ENCODE measurements at regions not wholly inside any gene's neighbourhood (a gene's known extent, or its start where the extent isn't known, plus 50 kb on each side); places are given as distances from the start of the nearest gene placed in this dataset.

- no peak for DNase-seq (ENCODE audit: low spot score)
Observed at GRCh38 chr5:154107010-154107409, 68.2 kb downstream of the MFAP3 start.

- no peak for DNase-seq (ENCODE audit: low spot score)
Observed at GRCh38 chr5:154107756-154108155, 69.0 kb downstream of the MFAP3 start.

GRCh38 chr5:154109416-154110106 lies 70.8 kb downstream of the MFAP3 start:
- no peak for DNase-seq (ENCODE audit: low spot score)

GRCh38 chr5:154110107-154110453 lies 71.3 kb downstream of the MFAP3 start:
- DNase-seq (ENCODE audit: low spot score) = no peak

- peak; percentile 54 for DNase-seq (ENCODE audit: low spot score)
Observed at GRCh38 chr5:154110716-154111115, 71.9 kb downstream of the MFAP3 start.

GRCh38 chr5:154111214-154111613 lies 72.4 kb downstream of the MFAP3 start:
- DNase-seq (ENCODE audit: low spot score) = no peak

- no peak for DNase-seq (ENCODE audit: low spot score)
Observed at GRCh38 chr5:154112255-154112654, 73.5 kb downstream of the MFAP3 start.

- DNase-seq (ENCODE audit: low spot score) = no peak
Observed at GRCh38 chr5:154115291-154115690, 75.2 kb upstream of the GALNT10 start.

- no peak for DNase-seq (ENCODE audit: low spot score)
Observed at GRCh38 chr5:154117050-154117449, 73.5 kb upstream of the GALNT10 start.

- no peak for DNase-seq (ENCODE audit: low spot score)
Observed at GRCh38 chr5:154117930-154118329, 72.6 kb upstream of the GALNT10 start.

- DNase-seq (ENCODE audit: low spot score) = no peak
Observed at GRCh38 chr5:154118385-154118784, 72.1 kb upstream of the GALNT10 start.

GRCh38 chr5:154118893-154119336 lies 71.6 kb upstream of the GALNT10 start:
- peak; percentile 47 for DNase-seq (ENCODE audit: low spot score)

- DNase-seq (ENCODE audit: low spot score) = no peak
Observed at GRCh38 chr5:154129013-154129412, 61.5 kb upstream of the GALNT10 start.

GRCh38 chr5:154129921-154130320 lies 60.6 kb upstream of the GALNT10 start:
- DNase-seq (ENCODE audit: low spot score) = no peak

GRCh38 chr5:154131817-154132216 lies 58.7 kb upstream of the GALNT10 start:
- no peak for DNase-seq (ENCODE audit: low spot score)

- DNase-seq (ENCODE audit: low spot score) = no peak
Observed at GRCh38 chr5:154132718-154133307, 57.7 kb upstream of the GALNT10 start.

GRCh38 chr5:154133591-154133990 lies 56.9 kb upstream of the GALNT10 start:
- no peak for DNase-seq (ENCODE audit: low spot score)

- DNase-seq (ENCODE audit: low spot score) = no peak
Observed at GRCh38 chr5:154134499-154134898, 56.0 kb upstream of the GALNT10 start.

GRCh38 chr5:154135125-154135817 lies 55.3 kb upstream of the GALNT10 start:
- no peak for DNase-seq (ENCODE audit: low spot score)

GRCh38 chr5:154136141-154136540 lies 54.4 kb upstream of the GALNT10 start:
- DNase-seq (ENCODE audit: low spot score) = no peak

- DNase-seq (ENCODE audit: low spot score) = no peak
Observed at GRCh38 chr5:154138701-154139100, 51.8 kb upstream of the GALNT10 start.

GRCh38 chr5:154140381-154140780 lies 50.2 kb upstream of the GALNT10 start:
- no peak for DNase-seq (ENCODE audit: low spot score)

Measured in A172 (cell line).